ENCODE measurements at regions not wholly inside any gene's neighbourhood (a gene's known extent, or its start where the extent isn't known, plus 50 kb on each side); places are given as distances from the start of the nearest gene placed in this dataset.
"Not testable (repeated sequence)": the region's sequence is repeated elsewhere in the genome, so short reads cannot be mapped to it uniquely, and the experiment has no call there.

- DNase-seq: no peak
Measured at GRCh38 chr9:31103836-31104235, 1280.6 kb upstream of the ACO1 start.

GRCh38 chr9:31104249-31104648 lies 1280.2 kb upstream of the ACO1 start:
- DNase-seq: no peak

- no peak for DNase-seq
Measured at GRCh38 chr9:31112491-31112890, 1272.0 kb upstream of the ACO1 start.

GRCh38 chr9:31114346-31114745 lies 1270.1 kb upstream of the ACO1 start:
- no peak for DNase-seq

- DNase-seq: no peak
Measured at GRCh38 chr9:31119890-31120454, 1264.5 kb upstream of the ACO1 start.

GRCh38 chr9:31124389-31124788 lies 1260.1 kb upstream of the ACO1 start:
- DNase-seq: no peak

DNA sequence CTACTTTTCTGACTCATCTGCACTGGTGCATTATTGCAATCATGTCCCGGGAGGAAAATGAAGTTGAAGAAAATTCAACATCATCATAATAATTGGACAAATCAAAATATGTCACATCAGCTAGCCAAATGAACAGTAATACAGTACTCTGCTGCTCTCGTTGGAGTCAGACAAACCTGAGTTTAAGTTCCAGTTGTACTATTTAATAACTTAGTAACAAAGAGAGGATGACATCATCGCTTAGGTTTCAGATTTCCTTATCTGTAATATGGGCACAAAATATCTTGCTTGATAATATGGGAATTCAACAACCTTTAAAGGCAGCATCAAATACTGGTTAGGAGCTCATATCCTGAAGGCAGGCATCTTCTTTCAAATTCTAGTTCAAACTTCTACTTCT lies 1248.9 kb upstream of the ACO1 start:
- no peak for DNase-seq

GRCh38 chr9:31136524-31136923 lies 1247.9 kb upstream of the ACO1 start:
- DNase-seq: no peak

- no peak for DNase-seq
Measured at GRCh38 chr9:31137176-31138160, 1247.0 kb upstream of the ACO1 start.

GRCh38 chr9:31140316-31140715 lies 1244.1 kb upstream of the ACO1 start:
- no peak for DNase-seq

DNA sequence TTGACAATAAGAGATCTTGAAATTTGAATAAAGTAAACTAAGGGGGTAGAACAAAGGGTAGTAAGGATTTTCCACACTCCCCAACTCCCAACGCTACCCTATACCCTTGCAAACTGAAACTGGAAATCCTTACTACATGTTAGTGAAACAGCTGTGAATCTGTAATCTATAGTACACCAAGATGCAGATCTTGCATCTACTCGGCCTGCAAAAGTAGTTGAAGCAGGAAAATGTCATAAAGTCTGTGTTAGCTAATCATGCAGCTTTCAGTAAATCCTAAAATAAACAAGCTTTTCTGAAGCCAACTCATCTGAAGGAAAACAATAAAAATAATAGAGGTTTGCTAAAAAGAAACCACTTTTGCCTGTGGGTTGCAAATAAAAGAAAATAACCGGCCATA lies 1242.0 kb upstream of the ACO1 start:
- DNase-seq: no peak

GRCh38 chr9:31144614-31145013 lies 1239.8 kb upstream of the ACO1 start:
- DNase-seq: no peak

- no peak for DNase-seq
Measured at GRCh38 chr9:31146485-31147166, 1237.8 kb upstream of the ACO1 start.

GRCh38 chr9:31153250-31153840 lies 1231.1 kb upstream of the ACO1 start:
- no peak for DNase-seq

- DNase-seq: no peak
Measured at GRCh38 chr9:31166516-31166915, 1217.9 kb upstream of the ACO1 start.

DNA sequence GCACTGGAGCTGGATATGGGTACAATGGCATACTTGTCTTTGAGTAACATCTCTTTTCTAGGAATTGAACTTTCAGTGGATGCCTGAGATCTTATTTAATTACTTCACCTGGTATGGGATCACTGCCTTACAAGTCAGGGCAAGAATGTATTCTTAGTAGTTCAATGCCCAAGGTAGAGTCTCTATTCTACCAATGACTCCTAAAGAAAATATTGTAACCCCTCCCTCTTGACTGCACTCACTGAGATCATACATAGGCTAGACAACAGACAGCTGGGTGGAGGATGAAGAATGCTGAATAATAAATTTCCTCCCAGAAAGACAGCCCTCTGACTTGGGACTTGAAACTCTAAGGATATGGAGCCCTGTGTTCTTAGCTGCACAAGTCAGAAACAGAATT lies 1216.3 kb upstream of the ACO1 start:
- DNase-seq: no peak

DNA sequence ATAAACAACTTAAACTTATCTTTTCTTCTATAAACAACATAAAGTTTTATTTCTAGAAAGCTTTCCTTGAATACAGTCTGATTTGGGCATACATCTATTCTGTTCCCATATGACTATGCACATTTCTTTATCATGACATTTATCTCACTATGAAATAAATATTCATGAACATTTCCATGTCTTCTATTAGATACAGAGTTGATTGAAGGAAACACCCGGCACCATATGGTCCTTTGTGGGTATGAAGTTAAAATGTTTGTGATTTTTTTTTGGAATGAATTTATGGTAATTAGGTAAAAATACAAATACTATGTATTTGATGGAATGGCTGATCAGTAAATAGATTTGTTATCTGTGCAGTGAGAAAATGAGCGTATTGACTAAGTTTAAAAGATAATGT lies 1209.8 kb upstream of the ACO1 start:
- no peak for DNase-seq

DNA sequence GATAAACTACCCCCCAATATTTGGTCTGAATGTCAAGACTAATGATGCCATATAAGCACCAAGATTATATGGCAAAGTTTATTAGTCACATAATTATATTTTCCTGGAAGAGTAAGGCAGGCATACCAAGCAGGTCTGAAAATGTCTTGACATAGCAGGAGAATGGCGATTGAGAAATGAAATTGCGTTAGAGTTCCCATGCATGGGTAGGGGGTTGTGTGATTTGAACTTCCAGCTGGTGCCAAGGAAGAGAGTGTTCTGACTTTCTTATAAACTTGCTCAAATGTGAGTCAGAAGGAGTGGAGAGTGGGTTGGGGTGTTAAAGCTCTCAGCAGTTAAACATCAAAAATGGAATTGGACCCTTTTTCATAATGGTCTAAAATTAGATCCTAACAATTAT lies 1200.6 kb upstream of the ACO1 start:
- no peak for DNase-seq

DNA sequence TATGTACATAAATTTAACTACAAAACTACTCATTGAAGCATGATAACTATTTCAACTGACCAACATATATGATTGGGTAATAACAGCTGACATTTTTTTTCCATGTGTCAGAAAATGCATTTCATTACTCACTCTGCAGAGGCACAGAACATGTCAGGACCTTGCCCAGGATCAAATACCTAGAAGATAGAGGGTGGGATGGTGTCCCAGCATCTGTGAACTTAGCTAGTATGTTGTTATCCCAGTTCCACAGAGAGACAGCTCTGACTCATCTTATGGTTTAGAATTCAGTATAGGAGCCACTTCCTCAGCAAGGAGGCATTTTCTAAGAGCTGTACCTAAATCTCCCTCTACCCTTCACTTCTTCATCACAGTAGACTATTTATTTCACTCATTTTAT lies 1198.6 kb upstream of the ACO1 start:
- DNase-seq: no peak

GRCh38 chr9:31188496-31188895 lies 1195.9 kb upstream of the ACO1 start:
- no peak for DNase-seq

GRCh38 chr9:31210978-31211570 lies 1173.4 kb upstream of the ACO1 start:
- no peak for DNase-seq

DNA sequence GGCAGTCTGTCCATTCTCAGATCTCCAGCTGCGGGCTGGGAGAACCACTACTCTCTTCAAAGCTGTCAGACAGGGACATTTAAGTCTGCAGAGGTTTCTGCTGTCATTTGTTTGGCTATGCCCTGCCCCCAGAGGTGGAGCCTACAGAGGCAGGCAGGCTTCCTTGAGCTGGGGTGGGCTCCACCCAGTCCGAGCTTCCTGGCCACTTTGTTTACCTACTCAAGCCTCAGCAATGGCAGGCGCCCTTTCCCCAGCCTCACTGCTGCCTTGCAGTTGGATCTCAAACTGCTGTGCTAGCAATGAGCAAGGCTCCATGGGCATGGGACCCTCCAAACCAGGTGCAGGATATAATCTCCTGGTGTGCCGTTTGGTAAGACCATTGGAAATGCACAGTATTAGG lies 1154.5 kb upstream of the ACO1 start:
- not testable (repeated sequence) for DNase-seq

DNA sequence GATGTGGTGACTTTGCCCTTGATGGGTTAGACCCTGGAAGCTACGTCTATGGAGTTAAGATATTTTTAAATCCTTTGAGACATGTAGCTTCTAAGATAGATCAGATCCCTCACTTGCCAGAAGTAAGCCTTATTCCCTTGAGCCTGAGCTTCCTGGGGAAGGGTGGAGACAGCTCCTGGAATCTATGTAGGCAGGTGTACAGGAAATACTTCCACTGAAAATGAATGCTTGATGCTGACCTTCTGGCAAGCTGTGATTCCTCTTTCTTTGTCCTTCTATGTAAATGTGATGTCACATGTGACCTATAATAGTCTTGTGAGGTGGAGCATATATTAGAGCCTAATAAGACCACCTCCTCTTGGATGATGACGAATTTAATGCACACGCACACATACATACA lies 1152.0 kb upstream of the ACO1 start:
- no peak for DNase-seq
